DOHH2 (cell line): ENCODE measurements at regions not wholly inside any gene's neighbourhood (a gene's known extent, or its start where the extent isn't known, plus 50 kb on each side); places are given as distances from the start of the nearest gene placed in this dataset.

Experiments used
- CTCF ChIP-seq: fragments of 200-600 bp; sonication (generic); IDR thresholded peaks from one replicate; pipeline ENCODE4 v1.5.1; 2014; ENCODE audit warnings: antibody characterized with exemption, mild to moderate bottlenecking, low read depth, low read length; ENCODE audit not compliant: poor library complexity, severe bottlenecking
- EZH2phosphoT487 ChIP-seq: fragments of 200-600 bp; sonication (generic); IDR thresholded peaks from 2 replicates; pipeline ENCODE4 v1.6.1; 2017; ENCODE audit warnings: borderline replicate concordance, mild to moderate bottlenecking, antibody characterized with exemption, low read length, moderate library complexity, mixed read lengths

GRCh38 chr5:146940295-146940694 lies 61.7 kb upstream of the PPP2R2B start:
- TF ChIP-seq EZH2phosphoT487 (no peak), CTCF (no peak)
